Panc1 (cell line): ENCODE measurements at regions not wholly inside any gene's neighbourhood (a gene's known extent, or its start where the extent isn't known, plus 50 kb on each side); places are given as distances from the start of the nearest gene placed in this dataset.

Source experiments
- POLR2AphosphoS5 ChIP-seq: IDR thresholded peaks from 2 replicates; pipeline ENCODE4 v1.6.1; 2012; ENCODE audit warnings: mild to moderate bottlenecking, low read depth, low read length, moderate library complexity
- SIN3A ChIP-seq: IDR thresholded peaks from 2 replicates; pipeline ENCODE4 v1.6.1; 2012; ENCODE audit warnings: low read depth, mild to moderate bottlenecking, low read length, moderate library complexity, borderline replicate concordance; ENCODE audit not compliant: insufficient read depth
- TF ChIP-seq, protein P1 (sequence below), 2 experiments: IDR thresholded peaks; 2 replicates each; pipeline ENCODE4 v1.6.1; 2011 to 2012; ENCODE audit warnings: low read depth in 2 of 2, control low read depth in 1 of 2, low read length in 1 of 2, mild to moderate bottlenecking in 1 of 2, moderate library complexity in 1 of 2; ENCODE audit not compliant: insufficient read depth in 1 of 2
- TF ChIP-seq, protein P2 (sequence below): fragments of 450-650 bp; IDR thresholded peaks from 2 replicates; pipeline ENCODE4 v1.5.1; 2017; ENCODE audit warnings: mild to moderate bottlenecking

GRCh38 chr20:30500829-30501440 lies 756.5 kb upstream of the DEFB115 start:
- TF ChIP-seq POLR2AphosphoS5 (no peak), SIN3A (no peak)
- TF ChIP-seq, protein P1, sequence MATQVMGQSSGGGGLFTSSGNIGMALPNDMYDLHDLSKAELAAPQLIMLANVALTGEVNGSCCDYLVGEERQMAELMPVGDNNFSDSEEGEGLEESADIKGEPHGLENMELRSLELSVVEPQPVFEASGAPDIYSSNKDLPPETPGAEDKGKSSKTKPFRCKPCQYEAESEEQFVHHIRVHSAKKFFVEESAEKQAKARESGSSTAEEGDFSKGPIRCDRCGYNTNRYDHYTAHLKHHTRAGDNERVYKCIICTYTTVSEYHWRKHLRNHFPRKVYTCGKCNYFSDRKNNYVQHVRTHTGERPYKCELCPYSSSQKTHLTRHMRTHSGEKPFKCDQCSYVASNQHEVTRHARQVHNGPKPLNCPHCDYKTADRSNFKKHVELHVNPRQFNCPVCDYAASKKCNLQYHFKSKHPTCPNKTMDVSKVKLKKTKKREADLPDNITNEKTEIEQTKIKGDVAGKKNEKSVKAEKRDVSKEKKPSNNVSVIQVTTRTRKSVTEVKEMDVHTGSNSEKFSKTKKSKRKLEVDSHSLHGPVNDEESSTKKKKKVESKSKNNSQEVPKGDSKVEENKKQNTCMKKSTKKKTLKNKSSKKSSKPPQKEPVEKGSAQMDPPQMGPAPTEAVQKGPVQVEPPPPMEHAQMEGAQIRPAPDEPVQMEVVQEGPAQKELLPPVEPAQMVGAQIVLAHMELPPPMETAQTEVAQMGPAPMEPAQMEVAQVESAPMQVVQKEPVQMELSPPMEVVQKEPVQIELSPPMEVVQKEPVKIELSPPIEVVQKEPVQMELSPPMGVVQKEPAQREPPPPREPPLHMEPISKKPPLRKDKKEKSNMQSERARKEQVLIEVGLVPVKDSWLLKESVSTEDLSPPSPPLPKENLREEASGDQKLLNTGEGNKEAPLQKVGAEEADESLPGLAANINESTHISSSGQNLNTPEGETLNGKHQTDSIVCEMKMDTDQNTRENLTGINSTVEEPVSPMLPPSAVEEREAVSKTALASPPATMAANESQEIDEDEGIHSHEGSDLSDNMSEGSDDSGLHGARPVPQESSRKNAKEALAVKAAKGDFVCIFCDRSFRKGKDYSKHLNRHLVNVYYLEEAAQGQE (IDR thresholded peaks at IDR 0.05; ENCODE audit: insufficient read depth in 1 of 2, low read depth in 2 of 2, low read length in 1 of 2), result no peak
- TF ChIP-seq, protein P2, sequence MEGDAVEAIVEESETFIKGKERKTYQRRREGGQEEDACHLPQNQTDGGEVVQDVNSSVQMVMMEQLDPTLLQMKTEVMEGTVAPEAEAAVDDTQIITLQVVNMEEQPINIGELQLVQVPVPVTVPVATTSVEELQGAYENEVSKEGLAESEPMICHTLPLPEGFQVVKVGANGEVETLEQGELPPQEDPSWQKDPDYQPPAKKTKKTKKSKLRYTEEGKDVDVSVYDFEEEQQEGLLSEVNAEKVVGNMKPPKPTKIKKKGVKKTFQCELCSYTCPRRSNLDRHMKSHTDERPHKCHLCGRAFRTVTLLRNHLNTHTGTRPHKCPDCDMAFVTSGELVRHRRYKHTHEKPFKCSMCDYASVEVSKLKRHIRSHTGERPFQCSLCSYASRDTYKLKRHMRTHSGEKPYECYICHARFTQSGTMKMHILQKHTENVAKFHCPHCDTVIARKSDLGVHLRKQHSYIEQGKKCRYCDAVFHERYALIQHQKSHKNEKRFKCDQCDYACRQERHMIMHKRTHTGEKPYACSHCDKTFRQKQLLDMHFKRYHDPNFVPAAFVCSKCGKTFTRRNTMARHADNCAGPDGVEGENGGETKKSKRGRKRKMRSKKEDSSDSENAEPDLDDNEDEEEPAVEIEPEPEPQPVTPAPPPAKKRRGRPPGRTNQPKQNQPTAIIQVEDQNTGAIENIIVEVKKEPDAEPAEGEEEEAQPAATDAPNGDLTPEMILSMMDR, result no peak; the same call in 1 of the 2 replicates
